Hippocampal formation (tissue), 2 donors: ENCODE measurements at regions not wholly inside any gene's neighbourhood (a gene's known extent, or its start where the extent isn't known, plus 50 kb on each side); places are given as distances from the start of the nearest gene placed in this dataset.

Source experiments
- DNase-seq, 2 donors: peaks; one replicate each; lab custom pipeline; 2025; lab: John Stamatoyannopoulos, UW

GRCh38 chrX:13266641-13267345 lies 53.1 kb downstream of the ATXN3L start:
- no peak for DNase-seq

GRCh38 chrX:13265549-13266132 lies 54.2 kb downstream of the ATXN3L start:
- DNase-seq: no peak

GRCh38 chrX:13265111-13265510 lies 54.7 kb downstream of the ATXN3L start:
- DNase-seq: no peak

- no peak for DNase-seq
These were observed 56.1 kb downstream of the ATXN3L start for GRCh38 chrX:13263560-13264251.

GRCh38 chrX:13261348-13261747 lies 58.5 kb downstream of the ATXN3L start:
- DNase-seq: no peak

GRCh38 chrX:13260598-13260997 lies 59.3 kb downstream of the ATXN3L start:
- DNase-seq: no peak

GRCh38 chrX:13258725-13259124 lies 61.1 kb downstream of the ATXN3L start:
- no peak for DNase-seq

- no peak for DNase-seq
These were observed 61.8 kb downstream of the ATXN3L start for GRCh38 chrX:13258052-13258444.

- no peak for DNase-seq
These were observed 62.4 kb downstream of the ATXN3L start for GRCh38 chrX:13257223-13258051.

GRCh38 chrX:13256603-13257002 lies 63.2 kb downstream of the ATXN3L start:
- DNase-seq: no peak

- no peak for DNase-seq
These were observed 65.0 kb downstream of the ATXN3L start for GRCh38 chrX:13254870-13255269.

- no peak for DNase-seq
These were observed 65.6 kb downstream of the ATXN3L start for GRCh38 chrX:13254076-13254785.

GRCh38 chrX:13253223-13253622 lies 66.6 kb downstream of the ATXN3L start:
- no peak for DNase-seq

GRCh38 chrX:13252726-13253125 lies 67.1 kb downstream of the ATXN3L start:
- DNase-seq: no peak

GRCh38 chrX:13250826-13251580 lies 68.8 kb downstream of the ATXN3L start:
- no peak for DNase-seq

GRCh38 chrX:13248867-13249486 lies 70.9 kb downstream of the ATXN3L start:
- DNase-seq: no peak

- no peak for DNase-seq
These were observed 80.6 kb downstream of the ATXN3L start for GRCh38 chrX:13239272-13239671.

GRCh38 chrX:13235930-13236329 lies 83.9 kb downstream of the ATXN3L start:
- no peak for DNase-seq

- DNase-seq: no peak
These were observed 87.4 kb downstream of the ATXN3L start for GRCh38 chrX:13232484-13232883.

GRCh38 chrX:13226214-13226613 lies 93.6 kb downstream of the ATXN3L start:
- DNase-seq: no peak
